Heart left ventricle (tissue), 13 donors: ENCODE measurements at regions not wholly inside any gene's neighbourhood (a gene's known extent, or its start where the extent isn't known, plus 50 kb on each side); places are given as distances from the start of the nearest gene placed in this dataset.
"Not testable (repeated sequence)": the region's sequence is repeated elsewhere in the genome, so short reads cannot be mapped to it uniquely, and the experiment has no call there.

Source experiments
- POLR2A ChIP-seq, 2 donors: fragments of 450-650 bp; IDR thresholded peaks; one replicate each; pipeline ENCODE4 v1.6.1; 2017; ENCODE audit warnings: antibody characterized with exemption in 2 of 2, mild to moderate bottlenecking in 2 of 2, moderate library complexity in 2 of 2
- TF ChIP-seq, protein P1 (sequence below), 12 donors: fragments of 200-600 bp; sonication (generic) in 4 of 12; IDR thresholded peaks; one replicate each; pipeline versions ENCODE4 v1.5.0 to v1.8.0; 2018 to 2022; ENCODE audit warnings: antibody characterized with exemption in 12 of 12, mild to moderate bottlenecking in 5 of 12
- donor health status: ischemic (EF 13 %, LVEDD 7.1; RV severe dilation, severe dysfunction).
- donor health status: DM: no; HTN: yes; CAD: no.
- donor health status: DM: no; HTN: no; CAD: no.
- donor health status: ischemic (EF 25% LVEDD 6.9; RV normal size, moderate dysfunction).
- donor health status: ischemic (EF 25% LVEDD 5.7; RV mildly dilated, moderate dysfunction).
- donor health status: ischemic (EF 35%, LVEDD 5.7; RV mildly dilated, moderate dysfunction).
- donor health status: nonischemic (EF 11% LVEDD 7.7; RV severe dilation, severe dysfunction).
- donor health status: DM: yes; HTN: yes; CAD: no.
- donor health status: PGD.
- donor health status: ischemic (EF 29% LVEDD 5.4; RV normal size, mild dysfunction).
- donor health status: nonischemic (EF 23%, LVEDD 6.1; RV moderate dilation, normal function).

DNA sequence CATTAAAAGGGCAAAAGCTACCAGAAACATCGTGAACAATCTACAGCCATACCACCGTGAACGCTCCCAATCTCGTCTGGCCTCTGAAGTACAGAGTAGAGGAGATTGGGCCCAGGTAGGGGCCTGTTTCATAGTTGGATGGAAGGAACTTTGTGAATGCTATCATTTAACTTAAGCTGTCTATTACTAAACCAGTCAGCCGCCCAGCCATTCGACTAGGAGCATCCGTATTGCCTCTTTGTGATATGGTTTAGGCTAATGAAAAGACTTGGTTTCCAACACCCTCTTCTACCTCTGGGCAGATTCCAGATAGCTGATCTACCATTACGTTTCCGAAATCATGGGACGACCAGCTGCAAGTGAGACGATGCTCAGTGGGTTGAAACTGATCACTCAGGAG, 54.0 kb upstream of the TBL1X start:
- TF ChIP-seq, protein P1, sequence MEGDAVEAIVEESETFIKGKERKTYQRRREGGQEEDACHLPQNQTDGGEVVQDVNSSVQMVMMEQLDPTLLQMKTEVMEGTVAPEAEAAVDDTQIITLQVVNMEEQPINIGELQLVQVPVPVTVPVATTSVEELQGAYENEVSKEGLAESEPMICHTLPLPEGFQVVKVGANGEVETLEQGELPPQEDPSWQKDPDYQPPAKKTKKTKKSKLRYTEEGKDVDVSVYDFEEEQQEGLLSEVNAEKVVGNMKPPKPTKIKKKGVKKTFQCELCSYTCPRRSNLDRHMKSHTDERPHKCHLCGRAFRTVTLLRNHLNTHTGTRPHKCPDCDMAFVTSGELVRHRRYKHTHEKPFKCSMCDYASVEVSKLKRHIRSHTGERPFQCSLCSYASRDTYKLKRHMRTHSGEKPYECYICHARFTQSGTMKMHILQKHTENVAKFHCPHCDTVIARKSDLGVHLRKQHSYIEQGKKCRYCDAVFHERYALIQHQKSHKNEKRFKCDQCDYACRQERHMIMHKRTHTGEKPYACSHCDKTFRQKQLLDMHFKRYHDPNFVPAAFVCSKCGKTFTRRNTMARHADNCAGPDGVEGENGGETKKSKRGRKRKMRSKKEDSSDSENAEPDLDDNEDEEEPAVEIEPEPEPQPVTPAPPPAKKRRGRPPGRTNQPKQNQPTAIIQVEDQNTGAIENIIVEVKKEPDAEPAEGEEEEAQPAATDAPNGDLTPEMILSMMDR (IDR thresholded peaks at IDR 0.05), result not testable (repeated sequence)
- TF ChIP-seq POLR2A (IDR thresholded peaks at IDR 0.05), result not testable (repeated sequence)
